Rectal smooth muscle tissue (tissue), 1 donor: ENCODE measurements at regions not wholly inside any gene's neighbourhood (a gene's known extent, or its start where the extent isn't known, plus 50 kb on each side); places are given as distances from the start of the nearest gene placed in this dataset.

Experiments
- H3K27ac ChIP-seq: one replicate; pipeline ENCODE4 v1.7.0; 2013; ENCODE audit warnings: low read depth, low read length, inconsistent platforms
- H3K27me3 ChIP-seq: one replicate; pipeline ENCODE4 v1.7.0; 2013; ENCODE audit warnings: low read length; ENCODE audit not compliant: control insufficient read depth, insufficient read depth
- H3K36me3 ChIP-seq: one replicate; pipeline ENCODE4 v1.7.0; 2013; ENCODE audit warnings: low read length; ENCODE audit not compliant: control insufficient read depth, insufficient read depth
- H3K4me1 ChIP-seq: one replicate; pipeline ENCODE4 v1.7.0; 2013; ENCODE audit warnings: low read length; ENCODE audit not compliant: control insufficient read depth, insufficient read depth
- H3K4me3 ChIP-seq: one replicate; pipeline ENCODE4 v1.7.0; 2013; ENCODE audit warnings: low read length
- H3K9ac ChIP-seq: one replicate; pipeline ENCODE4 v1.7.0; 2013; ENCODE audit warnings: low read length

- no peak overlapping the region for H3K27ac ChIP-seq
- no peaks in the 10 kb centered on the region for H3K4me1 ChIP-seq
- no peaks in the 10 kb centered on the region for H3K27me3 ChIP-seq
- no peak overlapping the region for H3K9ac ChIP-seq
- H3K36me3 ChIP-seq, result no peaks in the 10 kb centered on the region
- H3K4me3 ChIP-seq, result no peak overlapping the region
These were observed 1314.1 kb upstream of the CDH6 start for GRCh38 chr5:29879401-29879800.

DNA sequence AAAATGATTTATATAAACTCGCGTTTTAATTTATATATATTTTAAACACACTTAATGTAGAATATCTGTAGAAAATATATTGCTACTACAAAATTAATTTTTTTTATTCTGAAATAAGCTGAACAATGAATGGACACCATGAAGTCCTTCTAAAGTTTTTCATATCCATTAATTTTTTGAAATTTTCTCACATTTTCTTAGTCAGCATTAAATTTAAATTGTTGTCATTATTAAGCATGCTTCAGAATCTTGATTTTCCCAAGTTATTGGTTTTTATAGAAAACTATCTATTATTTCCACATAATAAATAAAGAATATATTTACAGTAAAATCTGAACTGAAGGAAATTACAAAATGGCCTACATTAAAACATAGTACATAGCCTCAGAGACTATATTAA is 1314.9 kb upstream of the CDH6 start:
- H3K9ac ChIP-seq, result no peak overlapping the region
- H3K27ac ChIP-seq, result no peak overlapping the region
- H3K36me3 ChIP-seq, result no peaks in the 10 kb centered on the region
- no peak overlapping the region for H3K4me3 ChIP-seq
- H3K4me1 ChIP-seq, result no peaks in the 10 kb centered on the region
- no peaks in the 10 kb centered on the region for H3K27me3 ChIP-seq

DNA sequence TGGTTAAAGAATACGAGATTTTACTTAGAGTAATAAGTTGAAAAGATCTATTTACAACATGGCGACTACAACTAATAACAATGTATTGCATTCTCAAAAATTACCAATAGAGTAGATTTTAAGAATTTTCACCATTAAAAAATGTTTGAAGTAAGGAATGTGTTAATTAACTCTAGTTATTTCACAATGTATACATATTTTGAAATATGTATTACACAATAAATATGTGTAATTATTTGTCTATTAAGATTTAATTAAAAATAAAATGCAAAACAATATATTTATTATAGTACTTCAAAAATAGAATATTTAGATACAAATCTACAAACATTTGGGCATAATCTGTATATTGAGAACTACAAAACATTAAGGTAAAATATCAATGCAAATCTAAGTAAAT is 1326.3 kb upstream of the CDH6 start:
- Histone ChIP-seq H3K36me3 (no peaks in the 10 kb centered on the region), H3K27ac (no peak overlapping the region), H3K4me3 (no peak overlapping the region), H3K4me1 (no peaks in the 10 kb centered on the region), H3K9ac (no peak overlapping the region), H3K27me3 (no peaks in the 10 kb centered on the region)

DNA sequence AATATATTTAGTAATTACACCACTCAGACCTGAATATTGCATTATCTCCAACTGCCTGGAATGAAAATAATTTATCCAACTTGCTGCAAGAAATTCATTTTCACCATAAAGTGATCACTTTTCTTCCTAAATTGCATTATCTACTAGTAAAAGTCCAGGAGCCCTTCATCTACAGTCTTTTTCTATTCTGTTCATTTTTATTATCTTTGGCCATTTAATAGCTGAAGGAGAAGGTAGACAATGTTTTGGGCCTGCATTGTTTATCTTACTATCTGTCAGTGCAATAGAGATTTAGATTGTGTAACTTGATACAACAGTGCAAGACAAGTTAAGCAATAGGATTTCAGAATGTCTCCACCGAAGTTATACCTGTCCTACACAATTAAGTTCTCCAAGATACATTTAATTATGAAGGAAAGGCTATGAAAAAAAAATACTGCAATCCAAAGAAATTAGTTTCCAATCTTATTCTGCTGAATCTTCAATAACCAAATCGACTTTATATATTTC is 1339.7 kb upstream of the CDH6 start:
- Histone ChIP-seq H3K27me3 (no peaks in the 10 kb centered on the region), H3K36me3 (no peaks in the 10 kb centered on the region), H3K27ac (no peak overlapping the region), H3K4me1 (no peaks in the 10 kb centered on the region), H3K9ac (no peak overlapping the region), H3K4me3 (no peak overlapping the region)

DNA sequence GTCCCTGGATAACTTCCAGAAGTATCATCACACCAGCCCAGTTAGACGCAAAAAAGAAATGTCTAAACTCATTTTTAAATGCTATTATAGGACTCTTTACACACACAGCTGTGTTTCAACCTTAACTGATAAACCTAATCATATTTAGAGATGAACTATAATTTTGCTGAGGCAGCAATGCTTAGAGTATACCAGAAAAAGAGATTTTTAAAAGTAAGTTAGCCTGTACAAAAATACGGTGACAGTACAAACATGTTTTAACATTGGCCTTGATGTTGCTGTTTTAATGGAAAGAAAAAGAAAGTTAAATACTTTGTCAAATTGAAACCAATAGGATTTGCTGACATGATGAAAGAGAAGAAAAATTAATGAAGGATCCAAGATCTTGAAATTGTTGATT is 1341.2 kb upstream of the CDH6 start:
- no peaks in the 10 kb centered on the region for H3K36me3 ChIP-seq
- H3K4me3 ChIP-seq, result no peak overlapping the region
- no peaks in the 10 kb centered on the region for H3K27me3 ChIP-seq
- H3K9ac ChIP-seq, result no peak overlapping the region
- H3K27ac ChIP-seq, result no peak overlapping the region
- no peaks in the 10 kb centered on the region for H3K4me1 ChIP-seq

- Histone ChIP-seq H3K9ac (no peak overlapping the region), H3K4me3 (no peak overlapping the region), H3K36me3 (no peaks in the 10 kb centered on the region), H3K27ac (no peak overlapping the region), H3K27me3 (no peaks in the 10 kb centered on the region), H3K4me1 (no peaks in the 10 kb centered on the region)
These were observed 1348.3 kb upstream of the CDH6 start for GRCh38 chr5:29845206-29845605.

- Histone ChIP-seq H3K27me3 (no peaks in the 10 kb centered on the region), H3K9ac (no peak overlapping the region), H3K27ac (no peak overlapping the region), H3K4me1 (no peaks in the 10 kb centered on the region), H3K4me3 (no peak overlapping the region), H3K36me3 (no peaks in the 10 kb centered on the region)
These were observed 1360.1 kb upstream of the CDH6 start for GRCh38 chr5:29833394-29833793.

DNA sequence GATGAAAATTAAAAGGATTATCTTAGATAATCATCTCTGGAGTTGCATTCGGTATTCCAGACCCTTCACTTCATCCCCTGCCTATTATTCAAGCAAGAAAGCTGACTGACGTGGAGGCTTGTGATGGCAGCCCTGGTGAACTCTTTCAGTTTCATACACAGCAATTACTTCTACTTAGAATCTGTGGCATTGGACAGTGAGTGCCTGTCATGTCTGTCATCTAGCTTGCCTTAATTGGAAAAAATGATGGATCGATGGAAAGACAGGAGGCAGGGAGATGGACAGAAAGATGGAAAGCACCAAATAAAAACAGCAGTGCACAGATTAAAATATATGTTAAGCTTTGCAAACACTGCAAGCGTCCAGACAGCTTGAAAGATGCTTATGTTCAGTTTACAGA is 1371.0 kb upstream of the CDH6 start:
- no peaks in the 10 kb centered on the region for H3K27me3 ChIP-seq
- no peak overlapping the region for H3K27ac ChIP-seq
- no peaks in the 10 kb centered on the region for H3K4me1 ChIP-seq
- H3K9ac ChIP-seq, result no peak overlapping the region
- H3K4me3 ChIP-seq, result no peak overlapping the region
- H3K36me3 ChIP-seq, result no peaks in the 10 kb centered on the region

DNA sequence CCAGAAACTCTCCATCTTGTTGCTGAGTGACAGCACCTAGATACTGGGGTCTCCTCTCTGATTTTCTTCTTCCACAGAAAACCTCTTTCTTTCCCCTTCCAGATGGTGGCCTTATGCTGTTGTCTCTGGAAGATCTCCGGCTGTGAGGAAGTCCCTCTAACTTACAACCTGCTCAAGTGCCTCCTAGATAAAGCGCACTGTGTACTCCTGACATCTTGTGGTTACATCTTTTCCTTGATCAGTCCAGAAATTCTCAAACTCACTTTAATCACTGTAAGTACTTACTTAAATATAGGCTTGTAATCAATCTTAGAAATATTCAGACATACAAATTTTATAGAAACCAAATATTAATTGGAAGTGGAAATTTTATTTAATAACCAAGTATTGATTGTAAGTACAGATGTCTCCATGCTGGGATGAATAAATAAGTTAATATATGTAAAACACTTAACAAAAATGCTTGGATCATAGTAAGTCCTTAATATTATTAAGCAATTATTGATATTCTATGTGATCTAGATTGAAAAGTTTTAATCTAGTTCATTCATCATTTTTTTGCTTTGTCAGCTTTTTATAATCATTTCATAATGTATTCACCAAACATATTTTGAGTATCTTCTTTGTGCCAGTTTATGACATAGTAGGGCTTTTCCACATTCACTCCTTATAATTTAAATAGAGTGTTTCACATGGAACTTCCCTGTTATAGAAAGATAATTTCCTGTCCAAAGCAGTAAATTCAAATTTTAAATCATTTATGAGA is 1381.4 kb upstream of the CDH6 start:
- H3K9ac ChIP-seq, result no peak overlapping the region
- H3K36me3 ChIP-seq, result no peaks in the 10 kb centered on the region
- no peaks in the 10 kb centered on the region for H3K27me3 ChIP-seq
- H3K27ac ChIP-seq, result no peak overlapping the region
- H3K4me3 ChIP-seq, result no peak overlapping the region
- no peaks in the 10 kb centered on the region for H3K4me1 ChIP-seq

- Histone ChIP-seq H3K9ac (no peak overlapping the region), H3K4me1 (no peaks in the 10 kb centered on the region), H3K36me3 (no peaks in the 10 kb centered on the region), H3K27ac (no peak overlapping the region), H3K27me3 (no peaks in the 10 kb centered on the region), H3K4me3 (no peak overlapping the region)
These were observed 1387.7 kb upstream of the CDH6 start for GRCh38 chr5:29805804-29806203.

DNA sequence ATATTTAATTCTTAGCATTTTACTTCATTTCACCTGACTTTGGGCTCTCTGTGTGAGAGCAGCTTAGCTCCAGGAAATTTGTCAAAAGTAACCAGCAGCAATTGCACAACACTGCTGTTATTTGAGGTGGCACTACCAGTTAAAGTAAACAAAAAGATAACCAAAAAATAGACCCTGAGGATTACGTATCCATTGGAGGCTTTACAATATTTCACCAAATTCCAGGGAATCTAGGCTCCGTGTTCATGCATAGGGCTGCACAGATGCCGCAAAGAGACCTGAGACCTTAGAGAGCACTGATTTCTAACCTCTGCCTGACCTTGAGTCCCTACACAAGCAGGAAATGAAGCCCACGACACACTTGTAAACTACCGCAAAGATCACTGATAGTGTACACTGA is 1392.7 kb upstream of the CDH6 start:
- no peak overlapping the region for H3K9ac ChIP-seq
- no peaks in the 10 kb centered on the region for H3K36me3 ChIP-seq
- H3K27me3 ChIP-seq, result no peaks in the 10 kb centered on the region
- H3K27ac ChIP-seq, result no peak overlapping the region
- H3K4me1 ChIP-seq, result no peaks in the 10 kb centered on the region
- H3K4me3 ChIP-seq, result no peak overlapping the region

- H3K4me1 ChIP-seq, result no peaks in the 10 kb centered on the region
- no peak overlapping the region for H3K27ac ChIP-seq
- H3K4me3 ChIP-seq, result no peak overlapping the region
- no peaks in the 10 kb centered on the region for H3K27me3 ChIP-seq
- no peaks in the 10 kb centered on the region for H3K36me3 ChIP-seq
- H3K9ac ChIP-seq, result no peak overlapping the region
These were observed 1397.5 kb upstream of the CDH6 start for GRCh38 chr5:29796013-29796412.

DNA sequence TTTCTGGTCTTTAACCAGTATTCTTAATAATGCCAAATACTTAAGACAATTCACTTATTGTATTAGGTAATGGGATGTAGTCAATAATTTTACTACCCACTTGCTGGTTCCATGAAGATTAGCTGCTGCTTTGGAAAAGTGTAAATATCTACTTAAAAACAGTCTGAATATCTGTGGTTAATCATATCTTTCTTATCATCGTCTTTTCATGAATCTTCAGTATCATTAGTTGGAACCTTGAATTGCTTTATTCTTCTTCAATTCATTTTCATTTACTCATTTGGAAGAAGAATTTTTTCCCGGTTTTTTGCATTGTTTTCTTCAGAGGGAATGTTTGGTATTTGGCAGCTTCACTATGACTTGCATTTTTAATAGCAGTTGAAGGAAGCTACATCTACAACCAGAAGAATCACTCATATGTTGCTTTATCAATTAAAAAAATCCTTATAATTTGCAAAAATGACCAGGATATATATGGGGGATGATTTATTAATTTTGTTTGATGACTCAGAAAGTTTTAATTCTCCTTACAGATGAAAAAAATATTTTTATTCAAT is 1398.3 kb upstream of the CDH6 start:
- H3K27me3 ChIP-seq, result no peaks in the 10 kb centered on the region
- H3K4me3 ChIP-seq, result no peak overlapping the region
- H3K27ac ChIP-seq, result no peak overlapping the region
- H3K9ac ChIP-seq, result no peak overlapping the region
- no peaks in the 10 kb centered on the region for H3K36me3 ChIP-seq
- no peaks in the 10 kb centered on the region for H3K4me1 ChIP-seq
